ENCODE measurements at regions not wholly inside any gene's neighbourhood (a gene's known extent, or its start where the extent isn't known, plus 50 kb on each side); places are given as distances from the start of the nearest gene placed in this dataset.

GRCh38 chr21:22582026-22582425 is 1583.8 kb downstream of the NCAM2 start (continued):
- TF ChIP-seq FOXS1 (CRISPR knock-in tag; IDR thresholded peaks at IDR 0.05) = no peak

GRCh38 chr21:22584308-22584707 is 1586.1 kb downstream of the NCAM2 start:
- DNase-seq (ENCODE audit: low read depth in 1 of 2, low spot score in 1 of 2) (no peak), FAIRE-seq (no peak), ATAC-seq (no peak)
- CTCF ChIA-PET = no interaction called here
- no peak overlapping the region for H3K27ac ChIP-seq
- H3K4me1 ChIP-seq = no peaks in the 10 kb centered on the region
- WGBS (ENCODE audit: missing lambda C conversion rate) = 2% methylated on average over 5 of the region's 5 CpGs
- H3K4me3 ChIP-seq = no peak overlapping the region
- no peak for TF ChIP-seq CEBPB (IDR thresholded peaks at IDR 0.05)
- TF ChIP-seq KDM5A (IDR thresholded peaks at IDR 0.05) = no peak
- TF ChIP-seq CTCF (IDR thresholded peaks at IDR 0.05) = no peak
- no peak for TF ChIP-seq CHD2 (IDR thresholded peaks at IDR 0.05; ENCODE audit: low read length, partially characterized antibody)
- no peak for TF ChIP-seq NPAS2 (CRISPR knock-in tag; IDR thresholded peaks at IDR 0.05; ENCODE audit: borderline replicate concordance)
- no peak for TF ChIP-seq POLR2A (IDR thresholded peaks at IDR 0.05; ENCODE audit: low read length)
- TF ChIP-seq ELK1 (IDR thresholded peaks at IDR 0.05; ENCODE audit: low read depth, low read length) = no peak
- no peak for TF ChIP-seq ZNF302 (CRISPR knock-in tag; IDR thresholded peaks at IDR 0.05)
- TF ChIP-seq MYC (IDR thresholded peaks at IDR 0.05; ENCODE audit: borderline replicate concordance, low read length) = no peak
- TF ChIP-seq RFX5 (IDR thresholded peaks at IDR 0.05) = no peak
- no peak for TF ChIP-seq PHF8 (IDR thresholded peaks at IDR 0.05; ENCODE audit: borderline replicate concordance, low read depth)
- no peak for TF ChIP-seq USF2 (IDR thresholded peaks at IDR 0.05)
- no peak for TF ChIP-seq HEYL (CRISPR knock-in tag; IDR thresholded peaks at IDR 0.05)
- TF ChIP-seq NFE2L2 (conservative IDR thresholded peaks at IDR 0.05; ENCODE audit: low read length) = no peak
- H3K9me3 ChIP-seq = no peaks in the 10 kb centered on the region
- POLR2A ChIA-PET = no interaction called here
- H3K4me2 ChIP-seq = no peak overlapping the region

- ChIA-PET POLR2A (no interaction called here), CTCF (no interaction called here)
- FAIRE-seq (no peak), DNase-seq (ENCODE audit: low read depth in 1 of 2, low spot score in 1 of 2) (no peak), ATAC-seq (no peak)
- no peak overlapping the region for H3K27ac ChIP-seq
- H3K4me2 ChIP-seq = no peak overlapping the region
- no peak overlapping the region for H3K4me3 ChIP-seq
- H3K4me1 ChIP-seq = no peaks in the 10 kb centered on the region
- 12% methylated on average over 4 of the region's 4 CpGs for WGBS (ENCODE audit: missing lambda C conversion rate)
- no peaks in the 10 kb centered on the region for H3K9me3 ChIP-seq
- TF ChIP-seq CBX2 (IDR thresholded peaks at IDR 0.05; ENCODE audit: borderline replicate concordance, low read depth) = no peak
- no peak for TF ChIP-seq EHMT2 (IDR thresholded peaks at IDR 0.05; ENCODE audit: low read depth)
- TF ChIP-seq ZFP36 (IDR thresholded peaks at IDR 0.05; ENCODE audit: borderline replicate concordance, partially characterized antibody) = no peak
- no peak for TF ChIP-seq NFE2L2 (conservative IDR thresholded peaks at IDR 0.05; ENCODE audit: low read length)
- TF ChIP-seq RAD21 (conservative IDR thresholded peaks at IDR 0.05 in 1 of 2, IDR thresholded peaks at IDR 0.05 in 1 of 2) = no peak
- no peak for TF ChIP-seq HOXB13 (CRISPR knock-in tag; IDR thresholded peaks at IDR 0.05; ENCODE audit: low read depth)
- TF ChIP-seq BHLHE40 (IDR thresholded peaks at IDR 0.05; ENCODE audit: low read depth, low read length) = no peak
- no peak for TF ChIP-seq E2F6 (IDR thresholded peaks at IDR 0.05; ENCODE audit: borderline replicate concordance, low read depth)
- no peak for TF ChIP-seq HEYL (CRISPR knock-in tag; IDR thresholded peaks at IDR 0.05)
- no peak for TF ChIP-seq HMGXB4 (CRISPR knock-in tag; IDR thresholded peaks at IDR 0.05; ENCODE audit: borderline replicate concordance)
- no peak for TF ChIP-seq HOXB5 (CRISPR knock-in tag; IDR thresholded peaks at IDR 0.05)
- no peak for TF ChIP-seq ZNF302 (CRISPR knock-in tag; IDR thresholded peaks at IDR 0.05)
- TF ChIP-seq ATOH8 (CRISPR knock-in tag; IDR thresholded peaks at IDR 0.05; ENCODE audit: low read depth) = no peak
- no peak for TF ChIP-seq RNF2 (IDR thresholded peaks at IDR 0.05; ENCODE audit: borderline replicate concordance, low read depth)
- no peak for TF ChIP-seq POLR2A (IDR thresholded peaks at IDR 0.05; ENCODE audit: low read length)
These were observed 1587.3 kb downstream of the NCAM2 start for GRCh38 chr21:22585558-22585957.
